RWPE2 (cell line): ENCODE measurements at regions not wholly inside any gene's neighbourhood (a gene's known extent, or its start where the extent isn't known, plus 50 kb on each side); places are given as distances from the start of the nearest gene placed in this dataset.
"Not testable (repeated sequence)": the region's sequence is repeated elsewhere in the genome, so short reads cannot be mapped to it uniquely, and the experiment has no call there.

ENCODE experiments used
- ATAC-seq: fragments of 200-7000 bp; cut with Tn5 transposase; 3 replicates; pipeline ENCODE4 v1.9.1; 2021; ENCODE audit warnings: low read depth
- DNase-seq: peaks from one replicate; pipeline ENCODE4 v3.0.0-alpha.2; 2020; ENCODE audit warnings: low spot score
- H3K27ac ChIP-seq: fragments of 450-650 bp; 2 replicates; pipeline ENCODE4 v1.5.1; 2017; ENCODE audit warnings: mild to moderate bottlenecking; ENCODE audit not compliant: poor library complexity, severe bottlenecking
- H3K27me3 ChIP-seq: fragments of 250-450 bp; sonication (Bioruptor Pico); 2 replicates; pipeline ENCODE4 v1.5.1; 2021; ENCODE audit warnings: mild to moderate bottlenecking, moderate library complexity; ENCODE audit not compliant: insufficient read depth, poor library complexity, severe bottlenecking
- H3K36me3 ChIP-seq: fragments of 250-450 bp; sonication (Bioruptor Pico); 2 replicates; pipeline ENCODE4 v1.5.1; 2020; ENCODE audit warnings: low read depth, mild to moderate bottlenecking, moderate library complexity
- H3K4me1 ChIP-seq: fragments of 250-450 bp; sonication (Bioruptor Pico); 2 replicates; pipeline ENCODE4 v1.5.1; 2021; ENCODE audit warnings: mild to moderate bottlenecking, moderate library complexity; ENCODE audit not compliant: insufficient read depth, poor library complexity, severe bottlenecking
- H3K4me3 ChIP-seq: fragments of 250-450 bp; sonication (Bioruptor Pico); 2 replicates; pipeline ENCODE4 v1.5.1; 2021; ENCODE audit warnings: mild to moderate bottlenecking, moderate library complexity; ENCODE audit not compliant: severe bottlenecking
- H3K9me3 ChIP-seq: fragments of 250-450 bp; sonication (Bioruptor Pico); 2 replicates; pipeline ENCODE4 v1.5.1; 2021; ENCODE audit warnings: mild to moderate bottlenecking, moderate library complexity; ENCODE audit not compliant: severe bottlenecking
- CTCF ChIP-seq: fragments of 450-650 bp; IDR thresholded peaks from one replicate; pipeline ENCODE4 v1.5.1; 2017; ENCODE audit warnings: mild to moderate bottlenecking, moderate library complexity; ENCODE audit not compliant: poor library complexity, severe bottlenecking

DNA sequence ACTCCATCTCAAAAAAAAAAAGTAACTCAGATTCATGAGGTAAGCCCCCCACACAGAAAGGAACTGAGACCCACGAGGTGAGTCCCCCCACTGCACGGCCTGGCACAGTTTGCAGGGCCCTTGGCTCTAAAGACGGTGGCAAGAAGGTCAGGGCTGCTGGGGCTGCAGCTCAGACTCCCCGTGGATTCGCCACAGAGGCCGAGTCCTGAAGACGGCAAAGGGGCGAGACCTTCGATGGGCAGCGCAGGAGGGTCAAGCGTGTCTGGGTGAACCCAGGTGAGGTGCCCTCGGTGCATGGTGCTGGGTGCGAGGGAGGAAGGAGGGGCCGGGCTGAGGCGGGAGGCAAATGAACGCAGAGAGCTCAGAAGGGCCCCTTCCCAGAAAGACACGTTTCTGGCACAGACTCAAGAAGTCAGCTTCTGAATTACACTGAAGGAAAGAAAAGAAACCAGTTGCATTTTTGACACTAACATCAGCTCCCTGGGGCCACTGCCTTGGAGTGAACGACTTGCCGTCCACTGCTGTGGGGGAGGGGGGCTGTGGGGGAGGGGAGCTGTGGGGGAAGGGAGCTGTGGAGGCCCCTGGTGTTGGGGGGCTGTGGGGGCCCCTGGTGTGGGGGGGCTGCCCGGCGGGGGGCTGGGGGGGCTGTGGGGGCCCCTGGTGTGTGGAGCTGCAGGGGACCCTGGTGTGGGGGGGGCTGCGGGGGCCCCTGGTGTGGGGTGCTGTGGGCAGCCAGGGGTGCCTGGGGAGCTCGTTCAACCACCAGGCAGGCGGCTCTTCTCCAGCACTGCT lies 69.8 kb upstream of the METRNL start:
- Histone ChIP-seq H3K27ac (no peak overlapping the region), H3K4me3 (no peak overlapping the region), H3K27me3 (no peaks in the 10 kb centered on the region), H3K4me1 (no peaks in the 10 kb centered on the region), H3K36me3 (no peaks in the 10 kb centered on the region), H3K9me3 (no peaks in the 10 kb centered on the region)
- TF ChIP-seq CTCF: no peak
- ATAC-seq (no peak), DNase-seq (peak; percentile 54)

- Histone ChIP-seq H3K4me3 (no peak overlapping the region), H3K27me3 (no peaks in the 10 kb centered on the region), H3K9me3 (no peaks in the 10 kb centered on the region), H3K36me3 (no peaks in the 10 kb centered on the region), H3K27ac (no peak overlapping the region), H3K4me1 (no peaks in the 10 kb centered on the region)
- TF ChIP-seq CTCF: no peak
- ATAC-seq (no peak), DNase-seq (peak; percentile 65)
Observed at GRCh38 chr17:83010206-83011200, 68.9 kb upstream of the METRNL start.

DNA sequence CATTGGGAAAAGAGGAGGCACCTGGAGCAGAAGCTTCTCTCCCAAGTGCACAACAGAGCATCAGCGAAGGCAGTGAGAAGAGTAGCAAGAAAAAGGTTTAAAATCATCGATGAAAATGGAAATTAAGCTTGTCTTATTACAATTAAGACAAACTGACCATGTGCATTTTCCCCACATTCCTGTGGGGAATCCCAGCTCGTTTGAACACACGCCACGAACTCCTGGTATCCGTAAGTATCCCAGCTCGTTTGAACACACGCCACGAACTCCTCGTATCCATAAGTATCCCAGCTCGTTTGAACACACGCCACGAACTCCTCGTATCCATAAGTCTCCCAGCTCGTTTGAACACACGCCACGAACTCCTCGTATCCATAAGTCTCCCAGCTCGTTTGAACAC lies 67.7 kb upstream of the METRNL start:
- H3K4me1 ChIP-seq, H3K27me3 ChIP-seq, DNase-seq, H3K27ac ChIP-seq, ATAC-seq, H3K4me3 ChIP-seq, H3K36me3 ChIP-seq, H3K9me3 ChIP-seq: not testable (repeated sequence)

DNA sequence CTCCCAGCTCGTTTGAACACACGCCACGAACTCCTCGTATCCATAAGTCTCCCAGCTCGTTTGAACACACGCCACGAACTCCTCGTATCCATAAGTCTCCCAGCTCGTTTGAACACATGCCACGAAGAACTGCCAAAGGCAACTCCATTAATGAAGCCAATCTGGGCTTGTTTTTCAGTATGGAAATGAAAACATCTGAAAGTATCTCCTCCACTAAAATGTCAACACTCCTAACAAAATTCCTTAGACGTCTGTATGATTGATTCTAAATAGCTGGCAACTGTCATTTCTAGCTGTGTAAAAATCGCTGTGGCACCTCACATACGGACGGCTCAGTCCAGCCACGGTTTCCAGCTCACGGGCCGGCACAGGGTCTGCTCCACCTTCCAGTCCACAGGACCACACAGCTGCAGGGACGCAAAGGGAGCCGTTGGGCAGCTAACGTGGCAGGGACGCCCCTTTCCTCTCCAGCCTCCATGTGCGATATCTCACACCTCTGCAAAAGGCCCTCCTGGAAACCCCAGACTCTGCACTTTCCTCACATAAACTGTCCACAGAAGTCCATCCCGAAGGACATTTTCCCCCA lies 67.1 kb upstream of the METRNL start:
- H3K4me1 ChIP-seq: no peaks in the 10 kb centered on the region
- no peak overlapping the region for H3K4me3 ChIP-seq
- H3K36me3 ChIP-seq: no peaks in the 10 kb centered on the region
- H3K27me3 ChIP-seq: no peaks in the 10 kb centered on the region
- no peak for TF ChIP-seq CTCF
- no peaks in the 10 kb centered on the region for H3K9me3 ChIP-seq
- no peak for DNase-seq
- ATAC-seq: no peak
- H3K27ac ChIP-seq: no peak overlapping the region
